ENCODE measurements at regions not wholly inside any gene's neighbourhood (a gene's known extent, or its start where the extent isn't known, plus 50 kb on each side); places are given as distances from the start of the nearest gene placed in this dataset.

DNA sequence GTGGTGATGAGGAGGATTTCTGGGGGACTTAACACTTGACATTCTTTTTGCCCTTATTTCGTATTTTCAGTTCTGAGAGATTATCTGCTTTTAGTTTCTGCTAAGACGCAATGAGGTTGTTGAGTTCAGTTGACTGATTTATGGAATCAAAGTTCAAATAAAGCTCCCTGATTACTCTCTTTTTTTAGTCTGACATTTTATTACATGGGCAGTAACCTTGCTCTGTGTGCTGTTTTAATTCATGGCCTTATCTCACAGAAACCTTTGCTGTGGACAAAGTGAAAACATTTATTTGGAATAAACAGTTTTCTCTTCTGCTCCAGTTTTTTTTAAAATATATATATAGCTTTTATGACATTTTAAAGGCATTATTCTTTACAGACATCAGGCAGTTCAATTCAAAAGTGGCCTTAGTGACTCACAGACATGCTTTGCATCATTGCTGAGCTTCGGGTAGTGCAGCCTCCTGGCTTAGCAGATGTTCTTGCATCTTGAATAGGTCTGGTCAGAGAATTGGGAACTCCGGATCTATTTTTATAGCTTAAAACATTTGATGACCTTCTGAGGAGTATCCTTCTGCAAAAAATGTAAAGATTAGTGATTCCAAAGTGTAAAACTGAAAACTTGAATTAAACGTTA, 162.9 kb downstream of the FAM170A start:
- no peak for FAIRE-seq

DNA sequence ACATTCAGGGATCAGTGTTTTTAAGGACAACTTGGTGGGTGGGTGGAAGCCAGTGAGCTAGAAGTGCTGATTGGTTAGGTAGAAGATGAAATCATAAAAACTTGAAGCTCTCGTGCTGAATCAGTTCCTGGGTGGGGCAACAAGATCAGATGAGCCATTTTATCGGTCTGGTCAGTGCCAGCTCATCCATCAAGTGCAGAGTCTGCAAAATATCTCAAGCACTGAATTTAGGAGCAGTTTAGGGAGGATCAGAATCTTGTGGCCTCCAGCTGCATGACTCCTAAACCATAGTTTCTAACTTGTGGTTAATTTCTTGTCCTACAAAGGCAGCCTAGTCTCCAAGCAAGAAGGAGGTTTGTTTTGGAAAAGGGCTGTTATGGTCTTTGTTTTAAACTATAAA, 166.4 kb downstream of the FAM170A start:
- FAIRE-seq = no peak

DNA sequence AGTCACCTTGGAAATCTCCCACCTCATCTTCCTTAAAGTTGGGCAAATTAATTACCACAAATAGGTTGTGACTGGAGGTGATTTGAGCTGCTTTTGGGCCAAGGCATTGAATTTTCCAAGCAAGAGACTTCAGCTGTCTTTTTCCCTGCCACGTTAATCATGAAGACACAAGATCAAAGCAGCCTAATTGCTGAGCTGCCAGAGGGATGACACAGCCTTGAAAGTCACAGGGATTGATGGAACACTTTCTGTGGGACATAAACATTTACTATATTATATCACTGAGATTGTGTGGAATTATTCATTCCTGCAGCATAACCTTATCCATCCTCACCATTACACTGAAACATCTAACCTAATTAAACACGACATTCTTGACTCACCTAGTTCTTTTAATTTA, 172.2 kb downstream of the FAM170A start:
- no peak for FAIRE-seq

DNA sequence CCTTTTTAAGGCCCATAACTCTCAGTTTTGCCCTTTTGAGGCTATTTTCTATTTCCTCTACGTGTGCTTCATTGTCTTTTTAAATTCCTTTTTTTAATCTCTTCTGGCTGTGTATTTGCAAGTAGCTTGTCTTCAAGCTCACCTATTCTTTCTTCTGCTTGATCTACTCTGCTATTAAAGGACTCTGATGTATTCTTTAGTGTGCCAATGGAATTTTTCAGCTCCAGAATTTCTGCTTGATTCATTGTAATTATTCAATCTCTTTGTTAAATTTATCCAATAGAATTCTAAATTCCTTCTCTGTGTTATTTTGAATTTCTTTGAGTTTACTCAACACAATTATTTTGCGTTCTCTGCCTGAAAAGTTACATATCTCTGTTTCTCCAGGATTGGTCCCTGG, 178.7 kb downstream of the FAM170A start:
- FAIRE-seq = no peak

DNA sequence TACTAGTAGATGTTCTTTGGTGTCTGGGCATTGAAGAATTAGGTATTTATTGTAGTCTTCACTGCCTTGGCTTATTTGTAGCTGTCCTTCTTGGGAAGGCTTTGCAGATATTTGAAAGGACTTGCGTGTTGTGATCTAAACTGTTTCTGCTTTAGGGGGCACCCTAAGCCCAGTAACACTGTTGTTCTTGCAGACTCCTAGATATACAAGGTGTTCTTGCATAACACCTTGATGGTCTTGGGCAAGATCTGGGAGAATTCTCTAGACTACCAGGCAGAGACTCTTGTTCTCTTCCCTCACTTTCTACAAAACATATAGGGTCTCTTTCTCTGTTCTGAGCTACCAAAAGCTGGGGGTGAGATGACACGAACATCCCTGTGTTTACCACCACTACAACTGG, 179.1 kb downstream of the FAM170A start:
- no peak for FAIRE-seq

DNA sequence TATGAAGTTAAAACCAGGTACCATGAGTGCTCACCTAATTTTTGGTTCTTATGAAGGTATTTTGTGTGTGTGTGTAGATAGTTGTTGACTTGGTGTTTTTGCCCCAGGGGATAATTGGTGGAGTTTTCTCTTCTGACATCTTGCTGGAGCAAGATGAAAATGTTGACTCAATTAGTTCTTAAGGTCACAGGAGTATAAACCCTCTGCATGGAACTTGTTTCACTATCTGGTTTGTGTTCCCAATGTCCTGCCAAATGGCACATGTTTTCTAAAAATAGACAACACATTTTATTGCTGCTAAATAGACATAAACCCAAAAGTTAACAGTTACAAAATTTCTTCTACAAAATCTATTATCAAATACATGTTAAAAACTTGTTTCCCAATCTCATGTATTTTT, 180.9 kb downstream of the FAM170A start:
- no peak for FAIRE-seq

DNA sequence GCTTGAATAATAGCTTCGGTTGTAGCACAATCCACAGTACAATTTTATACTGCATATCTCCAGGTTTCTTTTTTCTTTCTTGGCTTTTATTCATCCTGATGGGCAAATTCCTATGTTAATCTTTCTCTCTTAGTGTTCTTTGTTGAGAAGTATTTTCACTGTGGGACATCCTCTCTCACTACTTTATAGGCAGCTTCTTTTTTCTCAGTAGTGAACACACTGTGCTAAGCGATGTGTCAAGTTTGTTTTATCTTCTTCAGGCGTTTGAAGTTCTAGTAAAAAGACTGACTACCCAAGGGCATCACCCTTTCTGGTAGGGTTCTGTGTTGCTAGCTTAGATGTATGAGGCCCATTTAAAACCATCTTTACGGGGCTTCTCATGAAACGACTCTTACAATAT, 182.1 kb downstream of the FAM170A start:
- no peak for FAIRE-seq

DNA sequence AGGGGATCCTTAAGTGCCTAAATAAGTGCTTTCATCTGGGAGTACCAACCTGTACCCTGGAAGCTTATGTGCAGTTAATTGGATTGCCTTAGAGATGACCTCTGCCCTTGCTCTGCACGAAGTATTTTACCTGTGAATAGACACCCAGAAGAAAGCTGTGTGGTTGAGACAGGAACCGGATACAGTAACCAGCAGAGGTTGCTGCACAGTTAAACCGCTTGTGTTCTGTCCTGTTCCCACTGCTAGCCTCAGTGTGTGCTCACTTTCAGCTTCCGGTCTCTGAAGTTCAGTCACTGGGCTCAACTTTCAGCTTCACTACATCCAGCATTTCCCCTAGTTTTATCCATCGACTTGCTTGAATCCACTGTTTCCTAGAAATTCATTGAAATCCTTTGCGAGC, 185.3 kb downstream of the FAM170A start:
- FAIRE-seq = no peak

DNA sequence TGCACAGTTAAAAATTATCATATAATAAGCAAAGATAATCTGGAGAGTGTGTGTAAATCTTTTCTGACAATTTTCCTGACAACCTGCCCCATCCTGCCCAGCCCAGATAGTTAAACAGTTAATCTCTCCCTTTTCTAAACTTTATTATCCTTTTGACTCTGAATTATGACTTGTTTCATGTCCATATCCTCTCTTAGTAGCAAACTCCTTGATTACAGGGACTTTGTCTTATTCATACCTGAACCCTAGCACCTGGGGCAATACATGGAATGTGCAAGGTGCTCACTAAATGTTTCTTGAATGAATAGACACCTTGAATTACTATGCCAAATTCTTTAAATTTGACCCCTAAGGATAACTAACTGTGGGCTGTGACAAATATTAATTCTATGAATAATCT, 186.7 kb downstream of the FAM170A start:
- no peak for FAIRE-seq

DNA sequence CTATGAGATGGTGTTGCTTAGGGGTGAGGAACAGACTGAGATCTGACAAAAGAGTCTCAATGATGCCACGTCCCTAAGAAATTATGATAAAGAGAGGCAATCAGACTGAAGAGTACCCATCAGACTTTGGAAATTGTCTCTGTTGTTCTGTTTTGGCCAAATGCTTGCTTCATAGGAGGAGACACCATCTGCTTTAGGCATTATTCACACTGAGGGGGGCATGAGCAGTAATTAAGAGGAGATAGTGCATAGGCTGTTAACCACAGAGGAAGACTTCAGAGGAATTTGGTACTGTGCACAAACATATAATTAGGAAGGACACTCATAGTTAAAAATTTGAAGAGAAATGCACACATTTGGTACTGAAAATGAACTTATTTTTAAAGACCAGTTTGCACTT, 190.7 kb downstream of the FAM170A start:
- no peak for FAIRE-seq

DNA sequence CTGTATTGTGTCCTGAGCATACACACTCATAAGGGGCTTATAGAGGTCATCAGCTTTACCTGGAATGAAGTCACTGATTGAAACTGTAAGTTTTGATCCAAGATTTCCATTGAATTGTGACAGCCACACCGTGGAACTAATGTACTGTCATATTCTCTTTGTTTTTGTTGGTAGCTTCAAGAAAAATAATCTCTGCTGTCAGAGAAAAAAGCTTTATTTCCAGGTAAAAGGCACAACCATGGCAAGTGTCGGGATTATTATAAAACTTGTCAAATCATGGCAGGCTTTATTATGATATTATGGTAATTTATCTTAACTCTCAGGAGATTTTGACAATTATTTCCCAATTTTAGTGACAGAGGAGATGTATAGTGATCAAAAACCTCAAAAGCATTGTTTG, 191.2 kb downstream of the FAM170A start:
- FAIRE-seq = no peak

DNA sequence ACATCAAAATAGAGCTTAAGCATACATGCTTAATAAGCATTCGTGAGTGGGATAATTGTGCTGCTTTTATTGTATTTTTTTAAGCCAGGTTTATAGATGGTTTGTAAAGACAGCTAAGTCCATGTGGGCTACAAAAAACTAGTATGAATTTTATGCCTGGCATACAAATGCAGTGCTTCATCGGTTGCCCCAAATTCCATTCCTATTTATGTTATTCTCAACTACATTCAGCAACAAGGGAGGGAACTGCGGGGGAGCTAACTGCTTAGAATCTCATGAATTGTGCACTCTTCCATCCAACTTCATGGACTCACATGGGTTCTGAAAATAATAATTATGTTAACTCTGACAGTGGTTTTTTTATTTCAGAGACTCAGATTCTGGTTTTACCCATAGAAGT, 199.2 kb downstream of the FAM170A start:
- FAIRE-seq = no peak

DNA sequence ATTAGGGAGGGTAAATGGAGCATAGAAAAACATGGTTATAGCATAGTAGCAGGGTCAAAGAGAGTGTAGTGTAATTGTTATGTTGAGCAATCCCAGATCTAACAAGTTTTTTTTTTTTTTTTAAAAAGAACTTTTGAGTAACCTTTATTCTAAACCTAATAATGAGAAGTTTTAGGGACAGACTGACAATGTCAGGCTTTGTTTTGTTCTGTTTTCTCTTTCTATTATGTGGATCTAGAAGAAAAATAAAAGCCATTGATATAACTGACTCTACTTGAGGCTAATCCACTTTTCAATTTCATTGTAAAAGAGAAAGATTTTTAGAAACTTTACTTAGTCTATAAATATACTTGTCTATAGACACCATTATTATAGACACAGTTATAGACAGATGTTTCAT, 200.0 kb downstream of the FAM170A start:
- FAIRE-seq = no peak

DNA sequence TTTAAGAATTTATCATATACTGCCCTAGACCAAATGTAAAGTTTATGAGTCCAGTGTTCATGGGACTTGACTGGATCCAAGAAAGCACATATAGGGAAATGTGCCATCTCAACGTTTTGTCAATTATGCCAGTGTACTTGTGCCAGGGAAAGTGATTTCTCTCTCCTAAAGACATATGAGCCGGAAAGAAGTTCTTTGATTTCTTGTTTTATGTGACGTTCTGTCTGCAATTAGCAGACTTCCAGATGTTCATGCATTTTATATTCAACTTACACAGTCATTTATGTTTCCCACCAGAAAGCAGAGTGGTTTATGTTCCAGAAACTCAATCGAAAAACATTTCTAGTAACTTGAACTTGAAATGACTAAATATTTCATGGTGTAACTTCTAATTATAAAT, 203.8 kb downstream of the FAM170A start:
- FAIRE-seq = no peak

DNA sequence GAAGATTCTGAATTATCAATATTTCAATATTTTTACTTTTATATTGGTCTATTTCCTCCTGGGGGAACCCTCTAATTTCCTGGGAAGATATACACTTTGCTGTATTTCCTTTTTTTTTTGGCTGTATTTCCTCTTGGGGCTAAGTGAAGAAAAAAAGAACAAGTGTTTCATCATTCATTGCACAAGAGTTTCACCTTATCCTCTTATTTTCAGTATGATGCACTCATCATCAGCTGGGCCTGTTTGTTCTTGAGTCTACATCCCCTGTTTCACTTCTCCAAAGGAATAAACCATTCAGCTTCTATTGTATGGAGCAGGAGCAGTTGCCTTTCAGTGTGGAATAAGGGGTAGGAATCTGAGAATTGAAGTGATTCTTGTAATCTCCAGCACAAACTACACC, 210.8 kb downstream of the FAM170A start:
- FAIRE-seq = no peak

DNA sequence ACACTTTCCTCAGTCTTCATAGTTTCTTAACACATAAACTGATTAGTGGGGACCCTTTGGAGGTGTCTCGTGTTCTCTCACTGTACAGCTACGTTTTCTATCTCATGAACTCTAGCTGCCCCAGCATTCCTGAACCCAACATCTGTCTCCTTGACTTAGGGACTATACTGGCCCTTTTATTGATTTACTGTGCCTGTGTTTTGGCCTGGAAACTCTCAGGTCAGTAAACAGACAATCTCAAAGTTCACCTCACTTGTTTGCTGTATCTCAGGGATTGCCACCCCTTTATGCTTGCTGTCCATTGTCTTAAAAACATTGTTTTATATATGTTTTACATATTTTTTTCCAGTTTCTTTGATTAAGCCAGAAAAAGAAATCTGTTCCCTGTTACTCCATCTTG, 222.8 kb downstream of the FAM170A start:
- no peak for FAIRE-seq

DNA sequence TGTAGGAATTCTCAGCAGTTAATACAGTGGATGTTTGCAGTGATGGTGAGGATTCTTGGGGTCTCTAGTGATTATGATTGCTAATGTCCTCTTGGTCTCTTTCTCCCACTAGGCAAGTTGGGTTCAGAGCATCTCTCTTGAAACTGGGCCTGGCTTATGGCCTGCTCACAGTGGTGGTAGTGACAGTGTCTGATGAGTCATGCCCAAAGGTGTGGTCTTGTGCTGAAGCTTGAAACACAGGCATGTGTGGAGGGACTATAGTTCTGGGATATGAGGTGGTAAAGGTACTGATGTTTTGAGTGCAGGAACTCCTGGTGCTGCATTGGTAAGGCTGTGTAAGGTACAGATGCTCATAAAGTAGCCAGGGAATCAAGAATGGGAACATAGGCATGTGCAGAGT, 231.1 kb downstream of the FAM170A start:
- FAIRE-seq = no peak

DNA sequence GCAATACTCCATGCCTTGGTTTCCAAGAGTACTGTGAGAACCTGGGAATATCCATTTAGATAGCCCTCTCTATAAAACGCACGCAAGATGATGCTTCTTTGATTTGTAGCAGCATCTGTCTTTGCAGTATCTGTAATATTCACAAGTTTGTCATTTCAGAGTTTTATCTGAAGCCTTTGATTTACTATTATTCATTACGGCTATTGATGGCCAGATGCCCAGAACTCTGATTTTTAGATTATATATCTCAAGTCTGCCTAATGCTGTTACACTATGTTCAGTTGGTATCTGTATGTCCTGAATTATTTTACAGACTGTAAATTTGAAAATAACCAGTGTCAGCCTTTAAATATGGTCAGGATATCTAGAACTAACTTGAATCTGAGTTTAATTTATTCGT, 233.3 kb downstream of the FAM170A start:
- no peak for FAIRE-seq

DNA sequence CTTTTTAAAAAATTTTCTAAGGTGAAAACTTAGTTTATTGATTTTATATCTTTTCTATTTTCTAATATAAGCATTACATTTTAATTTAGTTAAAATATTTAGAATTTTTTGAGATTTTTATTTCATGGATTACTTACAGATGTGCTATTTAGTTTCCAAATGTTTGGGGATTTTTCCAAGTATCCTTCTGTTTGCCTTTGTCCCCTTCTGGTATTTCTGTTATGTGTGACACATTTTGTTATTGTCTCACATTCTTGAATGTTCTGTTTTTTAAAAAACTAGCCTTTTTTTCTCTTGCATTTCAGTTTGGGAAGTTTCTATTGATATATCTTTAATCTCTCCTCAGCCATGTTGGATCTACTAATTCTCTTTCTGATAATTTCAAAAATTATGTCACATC, 234.9 kb downstream of the FAM170A start:
- FAIRE-seq = no peak

DNA sequence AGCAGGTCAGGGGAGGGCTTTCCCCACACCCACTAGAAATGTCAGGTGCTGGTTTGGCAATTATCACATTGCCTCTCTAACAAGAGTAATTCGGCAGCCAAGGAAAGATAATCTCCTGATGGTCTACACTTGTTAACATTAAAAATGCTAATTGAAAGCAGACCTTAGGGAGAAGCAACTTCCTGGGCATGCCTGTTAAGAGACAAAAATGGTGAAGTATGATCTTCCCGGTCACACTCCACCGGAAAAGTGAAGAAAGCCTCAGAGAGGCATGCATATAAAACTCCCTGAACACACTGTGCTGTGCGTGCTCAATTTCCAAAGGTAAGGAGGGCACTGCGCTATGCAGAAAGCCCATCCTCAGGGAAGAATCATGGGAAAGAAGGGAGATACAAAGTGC, 244.3 kb downstream of the FAM170A start:
- FAIRE-seq = no peak

DNA sequence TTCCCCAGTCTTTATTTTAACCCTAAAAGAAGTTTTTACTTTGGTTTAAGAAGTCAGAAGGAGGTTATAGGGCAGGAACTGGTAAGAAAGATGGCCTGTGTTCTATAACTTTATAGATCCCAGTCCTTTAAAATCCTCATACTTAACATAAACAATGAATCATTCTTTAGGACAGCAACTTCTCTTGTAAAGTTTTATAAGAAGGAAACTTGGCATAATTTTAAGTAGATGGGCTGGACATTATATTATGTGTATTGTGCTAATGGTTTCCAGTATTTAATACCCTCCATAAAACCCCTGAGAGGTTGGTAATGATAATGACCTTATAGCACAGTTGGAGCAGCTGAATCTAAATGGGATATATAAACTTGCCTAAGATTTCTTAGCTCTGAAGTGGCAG, 247.2 kb downstream of the FAM170A start:
- FAIRE-seq = no peak

DNA sequence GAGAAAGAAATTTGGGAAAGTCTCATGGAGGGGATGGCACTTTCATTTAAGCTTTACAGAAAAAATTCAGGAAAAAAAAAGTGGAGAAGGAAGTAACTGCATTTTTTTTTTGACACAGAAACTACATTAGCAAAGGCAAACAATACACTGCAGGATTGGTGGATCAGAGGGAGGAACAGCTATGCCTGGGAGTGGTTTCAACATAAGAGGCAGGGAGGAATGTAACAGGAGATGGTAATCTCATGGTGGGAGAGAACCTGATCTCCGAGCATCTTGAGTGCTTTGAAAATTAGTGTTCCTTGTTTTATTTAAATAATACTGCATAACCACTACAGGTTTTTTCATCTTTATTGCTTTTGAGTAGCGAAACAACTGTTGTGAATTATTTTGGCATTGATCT, 249.4 kb downstream of the FAM170A start:
- FAIRE-seq = no peak

DNA sequence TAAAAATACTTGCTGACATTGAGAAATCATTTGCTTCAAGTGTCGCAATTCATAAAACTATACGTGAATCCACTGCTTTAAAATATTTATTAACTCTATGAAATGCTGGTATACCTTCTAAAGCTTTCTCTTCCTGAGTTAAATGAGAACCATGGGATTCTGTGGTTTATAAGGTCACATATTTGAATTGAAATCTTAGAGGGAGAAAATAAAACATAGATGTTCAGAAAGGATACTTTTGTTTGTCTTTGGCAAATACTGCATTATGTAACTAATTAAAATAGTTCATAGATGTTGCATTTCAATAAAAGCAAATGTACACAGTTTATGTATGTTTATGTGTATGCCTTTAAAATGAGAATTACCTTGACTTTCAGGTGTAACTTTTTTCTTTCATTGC, 250.1 kb downstream of the FAM170A start:
- FAIRE-seq = no peak

DNA sequence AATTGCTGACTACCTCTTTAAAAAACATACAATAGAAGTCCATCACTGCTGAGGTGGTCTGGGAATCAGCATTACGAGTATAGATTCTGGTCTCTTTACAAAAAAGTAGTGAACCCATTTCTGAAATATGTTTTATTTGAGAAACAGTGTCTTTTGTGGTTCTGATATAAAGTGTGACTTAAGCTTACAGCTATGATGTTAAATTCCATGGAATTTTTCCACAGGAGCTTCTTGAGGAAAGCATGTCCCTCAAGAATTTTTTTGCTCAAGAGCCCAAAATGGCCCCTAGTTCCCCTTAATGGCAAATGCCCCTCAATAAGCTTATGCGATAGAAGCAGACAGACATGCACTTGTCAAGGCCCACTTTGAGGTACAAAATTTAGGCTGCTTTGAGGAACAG, 265.7 kb downstream of the FAM170A start:
- FAIRE-seq = no peak

DNA sequence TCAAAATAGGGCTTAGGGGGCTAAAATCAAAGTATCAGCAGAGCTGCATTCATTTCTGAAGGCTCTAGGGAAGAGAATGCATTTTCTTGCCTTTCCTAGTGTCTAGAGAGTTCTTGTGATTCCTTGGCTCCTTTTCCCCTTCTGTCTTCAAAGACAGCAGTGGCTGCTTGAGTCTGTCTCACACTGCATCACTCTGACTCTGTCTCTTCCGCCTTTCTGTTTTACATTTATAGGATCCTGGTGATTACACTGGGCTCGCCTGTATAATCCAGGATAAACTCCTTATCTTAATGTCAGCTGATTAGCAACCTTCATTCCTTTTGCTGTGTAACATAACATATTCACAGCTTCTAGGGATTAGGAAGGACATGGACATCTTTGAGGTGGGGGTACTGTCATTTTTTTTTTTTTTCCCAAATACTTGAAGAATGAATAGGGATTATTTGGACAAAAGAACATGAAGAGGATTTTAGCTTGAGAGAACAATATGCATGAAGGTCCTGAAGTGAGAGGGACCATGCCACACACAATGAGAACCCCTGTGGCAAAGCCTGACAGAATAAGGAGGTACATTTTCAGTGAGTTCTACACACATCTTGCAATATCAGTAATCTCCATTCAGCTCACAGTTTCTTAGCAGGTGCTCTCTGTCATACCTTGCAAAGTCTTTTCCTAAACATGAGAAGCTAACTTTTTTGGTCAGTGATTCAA, 267.6 kb downstream of the FAM170A start:
- FAIRE-seq = no peak

Data from A204.1 (cell line).